IPS-18a (cell line): ENCODE measurements at regions not wholly inside any gene's neighbourhood (a gene's known extent, or its start where the extent isn't known, plus 50 kb on each side); places are given as distances from the start of the nearest gene placed in this dataset.

Experiments used
- H3K27ac ChIP-seq: one replicate; pipeline ENCODE4 v1.5.1; 2013; ENCODE audit warnings: low read length
- H3K27me3 ChIP-seq: one replicate; pipeline ENCODE4 v1.6.1; 2013; ENCODE audit warnings: mild to moderate bottlenecking, low read length; ENCODE audit not compliant: control insufficient read depth, insufficient read depth
- H3K36me3 ChIP-seq: one replicate; pipeline ENCODE4 v1.6.1; 2013; ENCODE audit warnings: low read depth, low read length; ENCODE audit not compliant: control insufficient read depth
- H3K4me1 ChIP-seq: one replicate; pipeline ENCODE4 v1.6.1; 2013; ENCODE audit warnings: low read depth, low read length; ENCODE audit not compliant: control insufficient read depth
- H3K4me3 ChIP-seq: one replicate; pipeline ENCODE4 v1.5.1; 2013; ENCODE audit warnings: low read length
- H3K9ac ChIP-seq: one replicate; pipeline ENCODE4 v1.6.1; 2013; ENCODE audit warnings: mild to moderate bottlenecking, low read length, moderate library complexity
- H3K9me3 ChIP-seq: one replicate; pipeline ENCODE4 v1.6.1; 2013; ENCODE audit warnings: low read depth, low read length; ENCODE audit not compliant: control insufficient read depth

DNA sequence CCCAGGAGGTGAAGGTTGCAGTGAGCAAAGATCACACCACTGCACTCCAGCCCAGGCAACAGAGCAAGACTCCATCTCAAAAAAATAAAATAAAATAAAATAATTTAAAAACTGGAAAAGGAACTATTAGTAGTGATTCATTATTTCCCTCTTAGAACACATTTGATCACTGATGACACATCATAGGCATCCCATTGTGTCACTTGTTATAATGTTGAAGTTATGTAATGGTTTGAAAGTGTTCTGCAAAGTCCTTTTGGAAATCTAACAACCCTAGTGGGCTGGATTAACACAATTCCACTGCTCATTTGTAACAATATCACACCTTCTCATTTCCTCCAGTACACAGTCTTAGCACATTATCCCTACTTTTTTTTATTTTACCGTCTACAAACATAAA lies 81.8 kb upstream of the LMNB1 start:
- no peak overlapping the region for H3K9ac ChIP-seq
- no peaks in the 10 kb centered on the region for H3K9me3 ChIP-seq
- no peak overlapping the region for H3K4me3 ChIP-seq

DNA sequence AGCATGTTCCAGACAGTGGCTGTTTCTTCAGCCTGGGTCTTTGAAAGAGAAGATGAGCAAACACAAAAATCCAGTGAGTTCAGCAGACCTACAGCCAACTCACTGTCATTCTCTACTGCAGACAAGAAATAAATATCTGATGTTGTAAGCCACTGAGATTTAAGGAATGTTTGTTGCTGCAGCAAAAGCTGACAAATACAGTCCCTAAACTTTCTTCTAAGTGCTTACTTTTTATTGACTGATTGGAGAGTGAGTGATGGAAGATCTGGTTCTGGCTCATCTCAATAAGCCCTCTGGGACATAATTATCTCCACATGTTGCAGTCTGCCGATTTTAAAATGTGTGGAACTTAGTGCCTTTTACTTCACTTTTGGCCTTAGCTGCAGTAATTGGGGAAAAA lies 69.9 kb upstream of the LMNB1 start:
- Histone ChIP-seq H3K4me1 (no peaks in the 10 kb centered on the region), H3K9ac (no peak overlapping the region), H3K27me3 (no peaks in the 10 kb centered on the region), H3K27ac (no peak overlapping the region), H3K9me3 (no peaks in the 10 kb centered on the region), H3K36me3 (no peaks in the 10 kb centered on the region), H3K4me3 (no peak overlapping the region)

More for the DNA sequence above, 81.8 kb upstream of the LMNB1 start:
- Histone ChIP-seq H3K27me3 (no peaks in the 10 kb centered on the region), H3K27ac (no peak overlapping the region), H3K36me3 (no peaks in the 10 kb centered on the region), H3K4me1 (no peaks in the 10 kb centered on the region)

DNA sequence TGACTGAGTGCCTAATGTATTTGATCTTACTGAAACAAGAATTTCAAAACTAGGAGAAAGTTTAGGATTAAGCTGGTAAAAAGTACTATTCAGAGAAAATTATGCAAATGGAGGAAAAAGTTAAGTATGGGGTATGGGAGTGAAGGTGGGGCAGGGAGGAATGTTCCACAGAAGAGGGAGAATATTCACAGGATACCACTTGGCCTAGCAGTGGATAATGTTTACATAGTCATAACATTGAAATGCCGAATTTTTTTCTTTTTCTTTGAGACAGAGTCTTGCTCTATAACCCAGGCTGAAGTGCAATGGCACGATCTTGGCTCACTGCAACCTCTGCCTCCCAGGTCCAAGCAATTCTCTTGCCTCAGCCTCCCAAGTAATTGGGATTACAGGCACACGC lies 61.2 kb upstream of the LMNB1 start:
- H3K27ac ChIP-seq = no peak overlapping the region
- H3K9ac ChIP-seq = no peak overlapping the region
- no peaks in the 10 kb centered on the region for H3K36me3 ChIP-seq
- H3K9me3 ChIP-seq = no peaks in the 10 kb centered on the region
- no peak overlapping the region for H3K4me3 ChIP-seq
- H3K27me3 ChIP-seq = no peaks in the 10 kb centered on the region
- H3K4me1 ChIP-seq = peaks cover 8% of the 10 kb centered on the region

- Histone ChIP-seq H3K9me3 (no peaks in the 10 kb centered on the region), H3K27ac (no peak overlapping the region), H3K4me3 (no peak overlapping the region), H3K36me3 (no peaks in the 10 kb centered on the region), H3K27me3 (no peaks in the 10 kb centered on the region), H3K4me1 (peaks cover 8% of the 10 kb centered on the region), H3K9ac (no peak overlapping the region)
These were observed 60.1 kb upstream of the LMNB1 start for GRCh38 chr5:126716861-126717260.

DNA sequence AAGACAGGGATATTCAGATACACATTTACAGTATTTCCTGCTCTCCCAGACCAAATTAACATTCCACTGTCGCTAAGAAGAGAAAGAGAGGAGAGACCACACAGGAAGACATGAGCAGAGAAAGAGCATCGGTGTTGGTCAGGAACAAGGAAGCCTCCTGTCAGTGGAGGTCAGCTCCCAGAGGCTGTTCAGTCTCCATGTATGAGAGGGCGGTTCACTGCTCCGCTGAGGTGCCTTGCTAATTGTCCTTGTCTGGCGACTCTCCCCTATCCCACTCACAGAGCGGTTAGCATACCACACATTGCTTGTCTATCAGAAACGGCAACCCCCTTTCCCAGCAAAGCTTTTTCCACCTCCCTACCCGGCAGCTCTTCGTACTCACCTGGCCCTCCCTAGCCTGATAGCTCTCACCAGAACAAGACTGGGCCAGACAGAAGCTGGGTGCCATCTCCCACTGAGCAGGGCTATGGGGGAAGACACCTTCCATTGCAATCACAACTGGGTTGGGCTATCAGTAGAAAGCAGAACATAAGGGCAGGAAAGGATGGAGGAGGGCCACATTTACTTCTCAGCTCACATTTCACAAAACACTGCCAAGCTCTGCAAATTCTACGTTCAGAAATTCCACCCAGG lies 58.6 kb upstream of the LMNB1 start:
- H3K4me3 ChIP-seq = no peak overlapping the region
- no peak overlapping the region for H3K9ac ChIP-seq
- no peaks in the 10 kb centered on the region for H3K27me3 ChIP-seq
- no peak overlapping the region for H3K27ac ChIP-seq
- peaks cover 8% of the 10 kb centered on the region for H3K4me1 ChIP-seq
- no peaks in the 10 kb centered on the region for H3K9me3 ChIP-seq
- H3K36me3 ChIP-seq = no peaks in the 10 kb centered on the region

DNA sequence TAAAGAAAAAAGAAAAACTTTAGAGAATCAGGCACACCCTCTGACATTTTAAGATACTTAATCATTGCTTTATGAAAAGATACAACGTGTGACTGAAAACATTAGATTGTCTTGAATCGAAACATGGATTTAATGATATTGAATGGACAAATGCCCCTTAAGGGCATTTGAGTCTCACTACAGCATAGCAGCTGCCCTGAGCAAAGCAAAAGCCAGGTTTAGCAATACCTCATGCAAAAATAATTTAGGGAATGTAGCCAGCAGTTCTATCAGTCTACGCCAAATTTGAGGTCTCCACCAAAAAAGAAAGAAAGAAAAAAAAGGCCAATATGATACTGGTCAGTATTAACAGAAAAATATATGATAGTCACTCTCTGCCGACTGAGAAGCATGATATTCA lies 56.6 kb upstream of the LMNB1 start:
- peaks cover 8% of the 10 kb centered on the region for H3K4me1 ChIP-seq
- no peaks in the 10 kb centered on the region for H3K9me3 ChIP-seq
- H3K4me3 ChIP-seq = no peak overlapping the region
- no peak overlapping the region for H3K9ac ChIP-seq
- no peaks in the 10 kb centered on the region for H3K36me3 ChIP-seq
- H3K27me3 ChIP-seq = no peaks in the 10 kb centered on the region
- H3K27ac ChIP-seq = no peak overlapping the region

DNA sequence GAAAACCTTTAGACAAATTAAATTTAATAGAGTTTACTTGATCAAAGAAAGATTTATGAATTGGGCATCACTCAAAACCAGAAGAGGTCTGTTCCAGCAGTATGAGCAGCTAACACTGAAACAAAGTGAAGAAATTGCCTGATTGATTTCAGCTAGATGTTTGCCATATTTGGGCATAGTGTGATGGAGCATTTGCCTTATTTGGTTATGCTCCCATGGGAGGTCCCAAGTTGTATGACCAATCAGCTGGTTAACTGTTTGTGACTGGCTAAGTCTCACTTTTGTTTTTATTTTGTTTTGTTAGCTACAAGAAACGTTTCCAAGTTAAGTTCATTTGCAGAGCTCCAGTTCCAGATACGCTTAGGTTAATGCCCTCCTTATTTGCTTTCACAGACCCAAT lies 53.3 kb upstream of the LMNB1 start:
- H3K4me1 ChIP-seq = peaks cover under 1% of the 10 kb centered on the region
- H3K9ac ChIP-seq = no peak overlapping the region

More for the DNA sequence above, 53.3 kb upstream of the LMNB1 start:
- Histone ChIP-seq H3K4me3 (no peak overlapping the region), H3K36me3 (no peaks in the 10 kb centered on the region), H3K9me3 (no peaks in the 10 kb centered on the region), H3K27me3 (no peaks in the 10 kb centered on the region), H3K27ac (no peak overlapping the region)
